HEK293T (cell line): ENCODE measurements at regions not wholly inside any gene's neighbourhood (a gene's known extent, or its start where the extent isn't known, plus 50 kb on each side); places are given as distances from the start of the nearest gene placed in this dataset.

Experiments
- CTCF ChIA-PET: fragments of 350-600 bp; formaldehyde crosslinking; extraction: SDS; loops from one replicate; lab custom pipeline; 2021; ENCODE audit warnings: antibody characterized with exemption, inconsistent platforms; lab: Yijun Ruan, JAX
- POLR2A ChIA-PET: fragments of 350-600 bp; formaldehyde crosslinking; extraction: SDS; loops from one replicate; lab custom pipeline; 2020; ENCODE audit warnings: antibody characterized with exemption, inconsistent platforms; lab: Yijun Ruan, JAX
- DNase-seq: peaks from one replicate; pipeline ENCODE4 v3.0.0; 2012; ENCODE audit warnings: mixed read lengths; ENCODE audit errors: extremely low spot score
- ARNT ChIP-seq: fragments of 450-650 bp; IDR thresholded peaks from 2 replicates; pipeline ENCODE4 v1.6.1; 2017; ENCODE audit warnings: mild to moderate bottlenecking
- BHLHE40 ChIP-seq: fragments of 450-650 bp; IDR thresholded peaks from 2 replicates; pipeline ENCODE4 v1.6.1; 2016; ENCODE audit warnings: mild to moderate bottlenecking, moderate library complexity, borderline replicate concordance
- CTBP1 ChIP-seq: fragments of 450-650 bp; IDR thresholded peaks from 2 replicates; pipeline ENCODE4 v1.6.1; 2016; ENCODE audit warnings: borderline replicate concordance
- ELF4 ChIP-seq: fragments of 450-650 bp; IDR thresholded peaks from 2 replicates; pipeline ENCODE4 v1.6.1; 2017; ENCODE audit warnings: antibody characterized with exemption
- FOXA1 ChIP-seq: fragments of 450-650 bp; IDR thresholded peaks from 2 replicates; pipeline ENCODE4 v1.6.1; 2016; ENCODE audit warnings: mild to moderate bottlenecking
- FOXK2 ChIP-seq: fragments of 450-650 bp; IDR thresholded peaks from 2 replicates; pipeline ENCODE4 v1.6.1; 2016; ENCODE audit warnings: mild to moderate bottlenecking
- FOXM1 ChIP-seq: fragments of 450-650 bp; IDR thresholded peaks from 2 replicates; pipeline ENCODE4 v1.6.1; 2017; ENCODE audit warnings: mild to moderate bottlenecking, borderline replicate concordance
- HDGF ChIP-seq: fragments of 450-650 bp; IDR thresholded peaks from 2 replicates; pipeline ENCODE4 v1.6.1; 2017; ENCODE audit warnings: antibody characterized with exemption, borderline replicate concordance
- L3MBTL2 ChIP-seq: fragments of 450-650 bp; conservative IDR thresholded peaks from 2 replicates; pipeline ENCODE4 v1.6.1; 2016; ENCODE audit warnings: mild to moderate bottlenecking
- LEF1 ChIP-seq: fragments of 450-650 bp; IDR thresholded peaks from 2 replicates; pipeline ENCODE4 v1.6.1; 2017; ENCODE audit warnings: mild to moderate bottlenecking, borderline replicate concordance
- NFRKB ChIP-seq: fragments of 450-650 bp; IDR thresholded peaks from 2 replicates; pipeline ENCODE4 v1.6.1; 2016; ENCODE audit warnings: mild to moderate bottlenecking, moderate library complexity
- SP1 ChIP-seq: fragments of 450-650 bp; IDR thresholded peaks from 2 replicates; pipeline ENCODE4 v1.6.1; 2017
- SUZ12 ChIP-seq: fragments of 450-650 bp; IDR thresholded peaks from 2 replicates; pipeline ENCODE4 v1.6.1; 2016; ENCODE audit warnings: mild to moderate bottlenecking
- TARDBP ChIP-seq: fragments of 450-650 bp; IDR thresholded peaks from 2 replicates; pipeline ENCODE4 v1.6.1; 2016
- ZNF384 ChIP-seq: fragments of 450-650 bp; IDR thresholded peaks from 2 replicates; pipeline ENCODE4 v1.6.1; 2016
- TF ChIP-seq, protein P1 (sequence below): fragments of 450-650 bp; IDR thresholded peaks from 2 replicates; pipeline ENCODE4 v1.6.1; 2016

DNA sequence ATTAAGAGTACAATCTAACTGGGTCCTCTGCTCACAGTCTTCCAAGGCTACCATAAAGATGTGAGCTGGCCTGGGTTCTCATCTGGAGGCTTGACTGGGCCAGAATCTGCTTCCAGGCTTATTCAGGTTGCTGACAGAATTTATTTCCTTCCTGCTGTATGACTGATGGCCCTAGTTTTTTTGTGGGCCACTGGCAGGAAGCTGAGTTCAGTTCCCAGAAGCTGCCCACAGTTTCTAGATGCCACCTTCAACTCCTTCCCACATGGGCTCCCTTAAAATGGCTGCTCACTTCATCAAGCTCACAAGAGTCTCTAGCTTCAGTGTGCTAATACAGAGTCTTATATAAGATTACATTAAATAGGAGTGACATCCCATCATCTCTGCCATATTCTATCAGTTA lies 121.7 kb upstream of the CAND1 start:
- ChIA-PET POLR2A (no interaction called here), CTCF (interaction anchor here (0.8 kb wide), 1 partner anchor 14 kb away, joined by 4 read pairs; no protein-coding TSS in a partner anchor)
- no peak for DNase-seq
- no peak for TF ChIP-seq FOXM1
- no peak for TF ChIP-seq ARNT
- TF ChIP-seq, protein P1, sequence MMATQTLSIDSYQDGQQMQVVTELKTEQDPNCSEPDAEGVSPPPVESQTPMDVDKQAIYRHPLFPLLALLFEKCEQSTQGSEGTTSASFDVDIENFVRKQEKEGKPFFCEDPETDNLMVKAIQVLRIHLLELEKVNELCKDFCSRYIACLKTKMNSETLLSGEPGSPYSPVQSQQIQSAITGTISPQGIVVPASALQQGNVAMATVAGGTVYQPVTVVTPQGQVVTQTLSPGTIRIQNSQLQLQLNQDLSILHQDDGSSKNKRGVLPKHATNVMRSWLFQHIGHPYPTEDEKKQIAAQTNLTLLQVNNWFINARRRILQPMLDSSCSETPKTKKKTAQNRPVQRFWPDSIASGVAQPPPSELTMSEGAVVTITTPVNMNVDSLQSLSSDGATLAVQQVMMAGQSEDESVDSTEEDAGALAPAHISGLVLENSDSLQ, result no peak

DNA sequence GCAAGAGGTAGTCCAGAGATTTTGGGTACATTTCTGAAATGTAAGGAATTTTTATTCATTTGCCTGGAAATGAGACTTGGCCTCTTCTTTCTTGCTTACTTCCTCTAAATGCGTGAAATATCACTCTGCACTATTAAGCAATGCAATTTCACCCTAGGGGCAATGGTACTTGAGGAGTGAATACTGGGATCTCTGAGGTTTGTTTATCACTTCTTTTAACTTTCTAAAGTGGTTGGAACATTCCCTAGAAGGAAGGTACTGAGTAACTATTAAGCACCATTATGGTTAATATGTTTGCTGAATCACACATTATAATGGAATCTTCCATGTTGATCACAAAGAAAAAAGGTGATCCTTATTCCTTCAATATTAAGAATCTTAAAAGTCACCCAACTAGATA lies 120.9 kb upstream of the CAND1 start:
- POLR2A ChIA-PET, result no interaction called here
- no peak for DNase-seq
- CTCF ChIA-PET, result interaction anchor here (0.8 kb wide), 1 partner anchor 13 kb away, joined by 4 read pairs; no protein-coding TSS in a partner anchor
- TF ChIP-seq HDGF (no peak), LEF1 (no peak), SP1 (no peak), NFRKB (no peak), ZNF384 (no peak), TARDBP (no peak), BHLHE40 (no peak), ELF4 (no peak), FOXK2 (no peak), SUZ12 (no peak)

DNA sequence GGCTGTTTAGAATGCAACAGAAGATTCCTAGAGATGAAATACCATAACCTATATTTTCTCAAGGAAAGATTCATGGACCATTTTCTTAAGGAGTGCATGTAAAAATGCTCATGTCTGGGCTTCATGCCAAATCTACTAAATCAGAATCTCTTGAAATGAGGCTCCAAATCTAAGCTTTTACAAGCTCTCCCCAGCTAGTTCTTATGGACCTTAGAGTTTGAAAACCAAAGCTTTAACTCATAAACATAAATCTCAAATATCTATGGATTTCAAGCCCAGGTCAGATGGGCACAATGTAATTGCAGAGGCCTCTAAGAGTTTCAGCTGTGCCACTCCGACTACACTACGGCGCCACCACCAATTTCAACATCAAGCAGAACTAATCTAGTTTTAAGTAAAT lies 117.3 kb upstream of the CAND1 start:
- TF ChIP-seq LEF1 (no peak), SP1 (no peak), FOXM1 (no peak)
- ChIA-PET CTCF (interaction anchor here (1.5 kb wide), 1 partner anchor 9 kb away, joined by 4 read pairs; no protein-coding TSS in a partner anchor), POLR2A (no interaction called here)
- DNase-seq, result no peak

DNA sequence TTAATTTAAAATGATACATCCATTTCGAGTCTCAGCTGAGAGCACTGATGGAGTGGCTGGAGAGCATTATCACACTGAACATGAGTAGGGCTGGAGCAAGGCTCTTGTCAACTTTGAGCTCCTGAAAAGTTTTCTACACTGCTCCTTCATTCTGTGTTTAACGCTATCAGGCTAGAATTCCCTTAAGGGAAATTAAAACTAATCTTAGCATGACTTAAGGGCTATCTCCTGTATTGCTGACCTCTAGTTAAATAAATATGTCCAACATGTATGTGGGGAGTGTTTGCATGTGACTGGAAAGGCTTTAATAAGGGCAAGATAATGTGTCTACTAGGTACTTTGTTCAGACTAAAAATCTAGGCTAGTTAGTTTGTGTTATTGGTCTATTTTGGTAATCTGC lies 116.7 kb upstream of the CAND1 start:
- ChIA-PET CTCF (interaction anchor here (1.5 kb wide), 1 partner anchor 9 kb away, joined by 4 read pairs; no protein-coding TSS in a partner anchor), POLR2A (interaction anchor here (0.7 to 0.9 kb wide), 2 partner anchors 116 to 212 kb away, joined by 3 read pairs; partner anchors contain the start of gene CAND1)
- DNase-seq, result no peak
- no peak for TF ChIP-seq ZNF384
- no peak for TF ChIP-seq ELF4
- TF ChIP-seq LEF1, result no peak
- no peak for TF ChIP-seq NFRKB
- TF ChIP-seq SUZ12, result no peak
- no peak for TF ChIP-seq FOXM1

DNA sequence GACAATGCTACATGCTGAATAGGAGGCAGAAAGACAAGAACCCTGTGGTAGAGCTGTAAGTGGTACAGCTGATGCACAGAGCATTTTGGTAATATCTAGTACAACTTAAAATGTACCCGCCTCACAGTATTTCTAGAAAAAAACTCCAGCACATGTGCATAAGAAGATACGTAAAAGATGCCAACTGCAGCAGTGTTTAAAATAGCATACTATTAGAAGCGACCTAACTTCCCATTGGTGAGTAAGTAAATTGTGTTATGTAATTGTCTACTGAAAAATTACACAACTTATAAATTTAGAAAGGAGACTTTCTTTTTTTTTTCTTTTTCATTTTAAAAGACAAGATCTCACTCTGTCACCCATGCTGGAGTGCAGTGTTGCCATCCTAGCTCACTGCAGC lies 114.3 kb upstream of the CAND1 start:
- ChIA-PET CTCF (no interaction called here), POLR2A (no interaction called here)
- TF ChIP-seq FOXK2 (no peak), FOXA1 (no peak), TARDBP (no peak), HDGF (no peak), LEF1 (no peak), ELF4 (no peak), CTBP1 (no peak)
- TF ChIP-seq, protein P1, result no peak
- no peak for DNase-seq

DNA sequence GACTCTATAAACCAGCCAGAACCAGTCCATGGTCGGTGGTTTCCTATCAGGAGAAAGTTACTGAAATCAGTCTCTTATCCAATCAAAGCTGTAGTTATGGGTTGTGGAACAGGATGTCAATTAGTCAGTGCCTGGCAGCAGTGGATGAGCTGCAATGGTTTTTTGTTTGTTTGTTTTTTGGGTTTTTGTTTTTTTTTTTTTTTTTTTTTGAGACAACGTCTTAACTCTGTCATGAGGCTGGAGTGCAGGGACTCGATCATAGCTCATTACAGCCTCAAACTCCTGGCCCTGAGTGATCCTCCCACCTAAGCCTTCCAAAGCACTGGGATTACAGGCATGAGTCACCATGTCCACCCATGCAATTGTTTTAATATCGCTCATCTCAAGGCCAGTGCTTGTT lies 113.3 kb upstream of the CAND1 start:
- DNase-seq, result no peak
- ChIA-PET CTCF (interaction anchor here (0.6 kb wide), 1 partner anchor 24 kb away, joined by 3 read pairs; no protein-coding TSS in a partner anchor), POLR2A (interaction anchor here (0.5 to 0.9 kb wide), 2 partner anchors 113 to 126 kb away, joined by 3 read pairs; partner anchors contain the start of gene CAND1)
- TF ChIP-seq FOXK2 (no peak), FOXA1 (no peak), L3MBTL2 (no peak), HDGF (no peak), NFRKB (no peak), ARNT (no peak), ZNF384 (no peak), BHLHE40 (no peak), CTBP1 (no peak), SUZ12 (no peak), FOXM1 (no peak), LEF1 (no peak), ELF4 (no peak), SP1 (no peak), TARDBP (no peak)
- TF ChIP-seq, protein P1, result no peak

DNA sequence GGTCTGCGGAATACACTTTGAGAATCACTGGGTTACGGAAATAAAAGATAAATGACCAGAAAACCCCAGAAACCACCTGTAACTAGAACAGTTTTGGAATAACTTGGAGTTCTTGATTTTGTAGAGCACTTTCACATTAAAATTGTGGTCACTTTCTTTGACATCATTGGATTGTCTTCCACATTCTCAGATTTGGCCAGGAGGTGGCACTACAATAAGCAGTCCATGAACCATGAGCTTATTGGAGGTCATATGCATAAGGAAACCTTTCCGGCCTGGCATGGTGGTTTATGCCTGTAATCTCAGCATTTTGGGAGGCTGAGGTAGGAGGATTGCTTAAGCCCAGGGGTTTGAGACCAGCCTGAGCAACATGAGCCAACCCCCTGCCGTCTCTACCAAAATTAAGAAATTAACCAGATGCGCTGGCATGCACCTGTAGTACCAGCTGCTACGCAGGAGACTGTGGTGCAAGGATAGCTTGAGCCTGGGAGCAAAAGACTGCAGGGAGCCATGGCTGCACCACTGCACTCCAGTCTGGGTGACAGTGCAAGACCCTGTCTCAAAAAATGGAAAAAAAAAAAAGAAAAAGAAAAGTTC lies 107.7 kb upstream of the CAND1 start:
- ChIA-PET CTCF (interaction anchor here (0.7 to 1.0 kb wide), 4 partner anchors 9 to 127 kb away, joined by 3 to 4 read pairs (median 4); no protein-coding TSS in a partner anchor), POLR2A (interaction anchor here (1.6 kb wide), 1 partner anchor 107 kb away, joined by 4 read pairs; no protein-coding TSS in a partner anchor)
- peak; percentile 46 for DNase-seq
- TF ChIP-seq L3MBTL2 (no peak), TARDBP (no peak), HDGF (no peak), NFRKB (no peak), FOXA1 (no peak), CTBP1 (no peak), SP1 (no peak), ELF4 (no peak), FOXK2 (no peak), ZNF384 (no peak), ARNT (no peak), LEF1 (no peak), SUZ12 (no peak)
- TF ChIP-seq, protein P1, result no peak
